Hepatocyte (in vitro differentiated cells): ENCODE measurements at regions not wholly inside any gene's neighbourhood (a gene's known extent, or its start where the extent isn't known, plus 50 kb on each side); places are given as distances from the start of the nearest gene placed in this dataset.
"Not testable (repeated sequence)": the region's sequence is repeated elsewhere in the genome, so short reads cannot be mapped to it uniquely, and the experiment has no call there.

Source experiments
- DNase-seq: peaks from one replicate; pipeline ENCODE4 v3.0.0-alpha.2; 2016; ENCODE audit warnings: low spot score
- H2AFZ ChIP-seq: fragments of 200-600 bp; sonication (generic); 2 replicates; pipeline ENCODE4 v1.6.0; 2016; ENCODE audit warnings: antibody characterized with exemption, mild to moderate bottlenecking
- H3K27ac ChIP-seq: fragments of 200-600 bp; sonication (generic); 2 replicates; pipeline ENCODE4 v1.5.1; 2016; ENCODE audit warnings: mild to moderate bottlenecking
- H3K27me3 ChIP-seq: fragments of 200-600 bp; sonication (generic); 2 replicates; pipeline ENCODE4 v1.6.1; 2016
- H3K36me3 ChIP-seq: fragments of 200-600 bp; sonication (generic); replicated peaks from 2 replicates; pipeline ENCODE4 v1.5.1; 2016; ENCODE audit warnings: low read depth; ENCODE audit not compliant: insufficient read depth
- H3K4me1 ChIP-seq: fragments of 200-600 bp; sonication (generic); 2 replicates; pipeline ENCODE4 v1.5.1; 2016; ENCODE audit warnings: mild to moderate bottlenecking, moderate library complexity; ENCODE audit not compliant: insufficient read depth
- H3K4me2 ChIP-seq: fragments of 200-600 bp; sonication (generic); 2 replicates; pipeline ENCODE4 v1.6.0; 2016
- H3K4me3 ChIP-seq: fragments of 200-600 bp; sonication (generic); 2 replicates; pipeline ENCODE4 v1.5.1; 2016; ENCODE audit warnings: mild to moderate bottlenecking
- H3K79me2 ChIP-seq: fragments of 200-600 bp; sonication (generic); 2 replicates; pipeline ENCODE4 v1.6.0; 2017; ENCODE audit warnings: mild to moderate bottlenecking
- H3K9me2 ChIP-seq: fragments of 200-600 bp; sonication (generic); replicated peaks from 2 replicates; pipeline ENCODE4 v1.6.0; 2017; ENCODE audit warnings: mild to moderate bottlenecking; ENCODE audit not compliant: insufficient read depth
- H3K9me3 ChIP-seq: fragments of 200-600 bp; sonication (generic); 2 replicates; pipeline ENCODE4 v1.5.1; 2016; ENCODE audit warnings: low read depth, mild to moderate bottlenecking
- H4K20me1 ChIP-seq: fragments of 200-600 bp; sonication (generic); 2 replicates; pipeline ENCODE4 v1.6.0; 2016; ENCODE audit warnings: mild to moderate bottlenecking; ENCODE audit not compliant: insufficient read depth, poor library complexity, severe bottlenecking
- CTCF ChIP-seq: fragments of 200-600 bp; sonication (generic); IDR thresholded peaks from 2 replicates; pipeline ENCODE4 v1.5.1; 2016; ENCODE audit warnings: antibody characterized with exemption, mild to moderate bottlenecking; ENCODE audit not compliant: poor library complexity
- EZH2 ChIP-seq: fragments of 200-600 bp; sonication (generic); IDR thresholded peaks from 2 replicates; pipeline ENCODE4 v1.6.1; 2016; ENCODE audit warnings: antibody characterized with exemption, mild to moderate bottlenecking, borderline replicate concordance
- EZH2phosphoT487 ChIP-seq: fragments of 200-600 bp; sonication (generic); IDR thresholded peaks from one replicate; pipeline ENCODE4 v1.6.1; 2018; ENCODE audit warnings: antibody characterized with exemption, mild to moderate bottlenecking, low read depth, moderate library complexity; ENCODE audit not compliant: unreplicated experiment, severe bottlenecking
- WGBS: methylation state at CpG from one replicate; pipeline ENCODE4 v1.1.6; 2016; ENCODE audit warnings: low lambda C conversion rate; ENCODE audit errors: missing lambda C conversion rate; 5-methylcytosine and 5-hydroxymethylcytosine counted together

- DNase-seq, result peak; percentile 11
- TF ChIP-seq EZH2phosphoT487 (no peak), EZH2 (no peak), CTCF (no peak)
- Histone ChIP-seq H2AFZ (no peak overlapping the region), H3K9me3 (no peaks in the 10 kb centered on the region), H3K4me1 (no peaks in the 10 kb centered on the region), H3K9me2 (no peaks in the 10 kb centered on the region), H3K4me3 (no peak overlapping the region), H3K27ac (no peak overlapping the region), H3K27me3 (no peaks in the 10 kb centered on the region), H3K79me2 (no peaks in the 10 kb centered on the region), H3K36me3 (no peaks in the 10 kb centered on the region), H4K20me1 (no peaks in the 10 kb centered on the region), H3K4me2 (no peak overlapping the region)
- 58% methylated on average over 4 of the region's 4 CpGs for WGBS
Observed at GRCh38 chr4:66275411-66276038, 605.2 kb upstream of the EPHA5 start.

- no peaks in the 10 kb centered on the region for H3K4me1 ChIP-seq
- no peaks in the 10 kb centered on the region for H3K27me3 ChIP-seq
- no peaks in the 10 kb centered on the region for H4K20me1 ChIP-seq
- DNase-seq, result no peak
- no peak for TF ChIP-seq EZH2
- no peak for TF ChIP-seq CTCF
- TF ChIP-seq EZH2phosphoT487, result no peak
- no peaks in the 10 kb centered on the region for H3K9me2 ChIP-seq
- no peak overlapping the region for H3K4me2 ChIP-seq
- no peak overlapping the region for H3K27ac ChIP-seq
- no peak overlapping the region for H2AFZ ChIP-seq
- no peaks in the 10 kb centered on the region for H3K9me3 ChIP-seq
- H3K4me3 ChIP-seq, result no peak overlapping the region
- WGBS, result 39% methylated on average over 1 of the region's 1 CpG
- H3K79me2 ChIP-seq, result no peaks in the 10 kb centered on the region
- H3K36me3 ChIP-seq, result no peaks in the 10 kb centered on the region
Observed at GRCh38 chr4:66273110-66273509, 602.8 kb upstream of the EPHA5 start.

- not testable (repeated sequence) for H3K9me3 ChIP-seq, H3K79me2 ChIP-seq, H3K4me3 ChIP-seq, H4K20me1 ChIP-seq, H3K4me1 ChIP-seq, H2AFZ ChIP-seq, H3K9me2 ChIP-seq, H3K4me2 ChIP-seq, H3K27ac ChIP-seq, H3K27me3 ChIP-seq, DNase-seq, H3K36me3 ChIP-seq
- WGBS, result 69% methylated on average over 2 of the region's 2 CpGs
Observed at GRCh38 chr4:66270356-66270755, 600.1 kb upstream of the EPHA5 start.

GRCh38 chr4:66266554-66266953 lies 596.3 kb upstream of the EPHA5 start:
- not testable (repeated sequence) for H3K4me1 ChIP-seq, DNase-seq, H3K27ac ChIP-seq, H3K9me3 ChIP-seq, H3K36me3 ChIP-seq, H3K27me3 ChIP-seq, H3K9me2 ChIP-seq, H3K4me3 ChIP-seq, H4K20me1 ChIP-seq, H2AFZ ChIP-seq, H3K4me2 ChIP-seq, H3K79me2 ChIP-seq
- WGBS, result 93% methylated on average over 5 of the region's 5 CpGs
